AG09309 (cell line): ENCODE measurements at regions not wholly inside any gene's neighbourhood (a gene's known extent, or its start where the extent isn't known, plus 50 kb on each side); places are given as distances from the start of the nearest gene placed in this dataset.

Source experiments
- DNase-seq: peaks from one replicate; pipeline ENCODE4 v3.0.0-alpha.2; 2010; ENCODE audit warnings: low read depth
- H3K4me3 ChIP-seq: 2 replicates; pipeline ENCODE4 v1.5.1; 2011; ENCODE audit warnings: mild to moderate bottlenecking, low read depth, low read length, moderate library complexity; ENCODE audit not compliant: control insufficient read depth
- TF ChIP-seq, protein P1 (sequence below): IDR thresholded peaks from 2 replicates; pipeline ENCODE4 v1.5.1; 2011; ENCODE audit warnings: mild to moderate bottlenecking, low read depth, low read length, inconsistent platforms; ENCODE audit not compliant: insufficient read depth, control insufficient read depth; ENCODE audit errors: missing control alignments

DNA sequence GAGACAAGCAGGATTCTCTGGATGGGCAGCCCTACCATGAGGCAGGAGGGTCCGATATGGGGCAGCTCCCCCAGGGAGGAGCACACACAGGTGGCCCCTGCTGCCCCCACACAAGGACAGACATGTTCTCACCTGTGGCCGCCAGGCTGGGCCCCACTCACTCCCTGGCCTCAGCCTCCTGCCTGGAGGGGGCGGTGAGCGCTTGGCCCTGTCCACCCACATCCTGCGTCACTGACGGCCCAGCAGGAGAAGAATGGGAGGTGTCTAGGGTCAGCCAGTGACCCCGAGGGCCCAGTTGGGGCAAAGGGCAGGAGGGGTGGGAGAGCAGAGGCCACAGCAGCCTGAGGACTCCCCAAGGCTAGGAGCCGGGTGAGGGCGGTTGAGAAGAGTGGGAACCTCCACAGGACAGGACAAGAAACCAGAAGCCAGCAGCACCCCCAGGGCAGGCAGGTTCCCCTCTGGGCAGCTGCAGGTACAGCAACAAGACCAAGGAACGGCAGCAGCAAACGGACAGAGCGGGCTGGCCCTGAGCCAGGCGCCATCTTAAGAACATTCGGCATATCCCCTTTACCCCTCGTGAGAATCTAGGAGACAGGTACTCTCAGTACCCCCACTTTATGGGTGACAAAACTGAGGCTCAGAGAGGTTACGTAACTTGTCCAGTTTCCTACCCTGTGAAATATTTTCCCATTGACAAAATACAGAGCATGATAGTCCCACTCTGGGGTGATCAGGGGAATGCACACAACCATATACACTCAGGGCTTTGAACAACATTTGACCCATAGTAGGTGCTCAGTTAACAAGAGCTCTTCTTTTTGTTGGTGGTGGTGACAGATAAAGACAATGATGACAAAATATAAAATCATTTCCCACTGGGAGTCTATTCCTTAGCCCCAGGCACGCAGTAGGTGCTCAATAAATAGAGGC, 74.3 kb downstream of the NCOR2 start:
- no peak overlapping the region for H3K4me3 ChIP-seq
- DNase-seq, result no peak
- TF ChIP-seq, protein P1, sequence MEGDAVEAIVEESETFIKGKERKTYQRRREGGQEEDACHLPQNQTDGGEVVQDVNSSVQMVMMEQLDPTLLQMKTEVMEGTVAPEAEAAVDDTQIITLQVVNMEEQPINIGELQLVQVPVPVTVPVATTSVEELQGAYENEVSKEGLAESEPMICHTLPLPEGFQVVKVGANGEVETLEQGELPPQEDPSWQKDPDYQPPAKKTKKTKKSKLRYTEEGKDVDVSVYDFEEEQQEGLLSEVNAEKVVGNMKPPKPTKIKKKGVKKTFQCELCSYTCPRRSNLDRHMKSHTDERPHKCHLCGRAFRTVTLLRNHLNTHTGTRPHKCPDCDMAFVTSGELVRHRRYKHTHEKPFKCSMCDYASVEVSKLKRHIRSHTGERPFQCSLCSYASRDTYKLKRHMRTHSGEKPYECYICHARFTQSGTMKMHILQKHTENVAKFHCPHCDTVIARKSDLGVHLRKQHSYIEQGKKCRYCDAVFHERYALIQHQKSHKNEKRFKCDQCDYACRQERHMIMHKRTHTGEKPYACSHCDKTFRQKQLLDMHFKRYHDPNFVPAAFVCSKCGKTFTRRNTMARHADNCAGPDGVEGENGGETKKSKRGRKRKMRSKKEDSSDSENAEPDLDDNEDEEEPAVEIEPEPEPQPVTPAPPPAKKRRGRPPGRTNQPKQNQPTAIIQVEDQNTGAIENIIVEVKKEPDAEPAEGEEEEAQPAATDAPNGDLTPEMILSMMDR, result no peak

DNA sequence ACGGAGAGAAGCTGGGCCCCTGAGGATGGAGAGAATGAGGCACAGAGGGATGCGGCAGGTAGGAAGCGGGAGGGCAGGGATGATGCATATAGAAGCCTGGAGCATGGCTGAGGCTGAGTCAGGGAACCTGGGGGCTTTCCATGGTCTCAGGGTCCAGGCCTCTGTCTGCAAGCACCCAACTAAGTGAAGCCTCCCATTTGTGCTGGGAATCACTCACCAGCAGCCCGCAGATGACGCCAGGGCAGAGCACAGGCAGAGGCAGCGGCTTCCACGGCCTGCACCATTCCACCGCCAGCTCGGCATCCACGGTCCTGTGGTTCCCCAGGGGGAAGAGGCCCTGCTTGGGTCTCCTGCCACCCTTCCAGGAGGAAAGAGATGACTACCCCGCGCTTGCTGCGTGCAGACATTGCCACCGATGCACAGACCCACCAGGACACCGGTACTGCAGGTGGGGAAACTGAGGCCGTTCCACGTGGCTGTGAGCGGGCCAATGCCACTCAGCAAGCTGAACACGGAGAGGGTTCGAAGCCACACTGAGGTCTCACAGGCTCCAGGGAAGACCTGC, 75.5 kb downstream of the NCOR2 start:
- H3K4me3 ChIP-seq, result no peak overlapping the region
- no peak for DNase-seq

GRCh38 chr12:124491310-124491709, 76.1 kb downstream of the NCOR2 start:
- TF ChIP-seq, protein P1, result no peak
- DNase-seq, result no peak
- H3K4me3 ChIP-seq, result no peak overlapping the region

More for the DNA sequence above, 75.5 kb downstream of the NCOR2 start:
- TF ChIP-seq, protein P1, result no peak

DNA sequence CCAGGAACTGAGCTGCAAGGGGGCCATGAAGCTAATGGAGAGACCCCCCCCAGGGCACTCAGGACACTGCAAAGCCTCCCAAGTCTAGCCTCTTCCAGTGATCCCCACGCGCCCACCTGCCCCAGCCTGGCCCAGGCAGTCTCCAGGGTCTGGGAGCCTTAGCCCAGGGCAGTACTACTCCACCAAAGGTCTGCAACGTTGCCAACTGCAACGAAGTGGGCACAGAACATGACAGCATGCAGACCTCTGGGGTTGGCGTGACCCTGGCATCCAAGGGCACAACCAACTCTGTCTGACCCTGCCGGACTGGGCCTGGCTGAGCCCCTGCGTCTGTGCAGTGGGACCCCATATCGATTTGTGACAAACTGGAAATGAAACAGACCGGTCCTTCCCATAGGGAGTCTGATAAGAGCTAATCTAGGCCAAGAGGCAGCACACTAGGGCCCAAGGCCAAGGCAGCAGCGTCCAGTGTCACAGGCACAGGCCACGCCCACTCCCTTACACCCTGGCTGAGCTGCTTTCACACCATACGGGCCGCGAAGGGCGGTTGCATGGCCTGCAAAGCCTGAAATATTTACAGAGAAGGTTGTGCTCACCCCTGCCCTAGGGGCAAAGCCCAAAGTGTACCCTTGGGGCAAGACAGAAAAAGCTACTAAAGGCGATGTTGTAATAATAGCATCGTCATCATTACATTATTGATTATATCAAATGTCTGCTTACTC, 76.7 kb downstream of the NCOR2 start:
- H3K4me3 ChIP-seq, result no peak overlapping the region
- no peak for DNase-seq
- TF ChIP-seq, protein P1, result no peak

GRCh38 chr12:124489915-124490583, 77.4 kb downstream of the NCOR2 start:
- no peak overlapping the region for H3K4me3 ChIP-seq
- DNase-seq, result no peak
- TF ChIP-seq, protein P1, result no peak

- TF ChIP-seq, protein P1, result no peak
- no peak for DNase-seq
- no peak overlapping the region for H3K4me3 ChIP-seq
Measured at GRCh38 chr12:124489220-124489619, 78.2 kb downstream of the NCOR2 start.
